ENCODE measurements at regions not wholly inside any gene's neighbourhood (a gene's known extent, or its start where the extent isn't known, plus 50 kb on each side); places are given as distances from the start of the nearest gene placed in this dataset.

DNA sequence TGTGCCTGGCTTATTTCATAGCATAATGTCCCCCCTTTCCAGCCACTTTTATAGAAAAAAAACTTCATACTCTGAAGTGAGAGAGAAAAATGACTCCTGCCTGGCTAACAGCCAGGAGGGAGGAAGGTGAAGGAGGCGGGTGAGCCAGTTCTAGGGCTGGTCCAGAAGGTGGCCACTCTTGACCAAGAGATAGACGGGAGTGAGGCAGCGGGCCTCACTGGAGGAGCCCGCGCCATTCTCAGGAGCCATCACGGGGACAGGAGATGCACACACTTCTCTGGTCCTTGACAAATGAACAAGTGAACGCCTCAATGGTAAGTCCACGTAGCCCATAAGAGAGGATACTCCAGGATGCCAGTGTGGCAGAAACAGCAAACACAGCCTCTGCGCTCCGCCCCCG, 231.4 kb downstream of the UQCRFS1 start (continued):
- TF ChIP-seq HMGXB4 (CRISPR knock-in tag; IDR thresholded peaks at IDR 0.05; ENCODE audit: borderline replicate concordance): no peak
- no peak for TF ChIP-seq POLR2A (IDR thresholded peaks at IDR 0.05; ENCODE audit: low read length)

GRCh38 chr19:28980236-28980868, 232.6 kb downstream of the UQCRFS1 start:
- Histone ChIP-seq H3K4me3 (no peak overlapping the region), H3K9me3 (0 out of 3 replicates have a peak, but pooled peaks cover 2% of the 10 kb centered on the region), H3K4me1 (no peaks in the 10 kb centered on the region), H3K27ac (no peak overlapping the region), H3K4me2 (no peak overlapping the region)
- TF ChIP-seq, protein P1, sequence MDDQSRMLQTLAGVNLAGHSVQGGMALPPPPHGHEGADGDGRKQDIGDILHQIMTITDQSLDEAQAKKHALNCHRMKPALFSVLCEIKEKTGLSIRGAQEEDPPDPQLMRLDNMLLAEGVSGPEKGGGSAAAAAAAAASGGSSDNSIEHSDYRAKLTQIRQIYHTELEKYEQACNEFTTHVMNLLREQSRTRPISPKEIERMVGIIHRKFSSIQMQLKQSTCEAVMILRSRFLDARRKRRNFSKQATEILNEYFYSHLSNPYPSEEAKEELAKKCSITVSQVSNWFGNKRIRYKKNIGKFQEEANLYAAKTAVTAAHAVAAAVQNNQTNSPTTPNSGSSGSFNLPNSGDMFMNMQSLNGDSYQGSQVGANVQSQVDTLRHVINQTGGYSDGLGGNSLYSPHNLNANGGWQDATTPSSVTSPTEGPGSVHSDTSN (IDR thresholded peaks at IDR 0.05): no peak
- TF ChIP-seq MAZ (IDR thresholded peaks at IDR 0.05; ENCODE audit: borderline replicate concordance, low read depth, low read length) (no peak), ATOH8 (CRISPR knock-in tag; IDR thresholded peaks at IDR 0.05; ENCODE audit: low read depth) (no peak), EP300 (IDR thresholded peaks at IDR 0.05) (no peak), ZFP36 (IDR thresholded peaks at IDR 0.05; ENCODE audit: borderline replicate concordance, partially characterized antibody) (no peak), ZNF302 (CRISPR knock-in tag; IDR thresholded peaks at IDR 0.05) (no peak), PHF8 (IDR thresholded peaks at IDR 0.05; ENCODE audit: borderline replicate concordance, low read depth) (no peak)
- TF ChIP-seq, protein P2, sequence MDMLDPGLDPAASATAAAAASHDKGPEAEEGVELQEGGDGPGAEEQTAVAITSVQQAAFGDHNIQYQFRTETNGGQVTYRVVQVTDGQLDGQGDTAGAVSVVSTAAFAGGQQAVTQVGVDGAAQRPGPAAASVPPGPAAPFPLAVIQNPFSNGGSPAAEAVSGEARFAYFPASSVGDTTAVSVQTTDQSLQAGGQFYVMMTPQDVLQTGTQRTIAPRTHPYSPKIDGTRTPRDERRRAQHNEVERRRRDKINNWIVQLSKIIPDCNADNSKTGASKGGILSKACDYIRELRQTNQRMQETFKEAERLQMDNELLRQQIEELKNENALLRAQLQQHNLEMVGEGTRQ (IDR thresholded peaks at IDR 0.05): no peak
- peak in 1 of 2 experiments; percentile 63; a peak in 3 of 6 replicates for ATAC-seq
- FAIRE-seq: no peak
- CTCF ChIA-PET: no interaction called here
- peak in 1 of 2 experiments; percentile 20 for DNase-seq (ENCODE audit: low read depth in 1 of 2, low spot score in 1 of 2)
- 6% methylated on average over 7 of the region's 7 CpGs for WGBS (ENCODE audit: missing lambda C conversion rate)
- POLR2A ChIA-PET: no interaction called here

- H3K4me3 ChIP-seq: no peak overlapping the region
- no peak overlapping the region for H3K4me2 ChIP-seq
- H3K4me1 ChIP-seq: no peaks in the 10 kb centered on the region
- WGBS (ENCODE audit: missing lambda C conversion rate): 21% methylated on average over 5 of the region's 5 CpGs
- ATAC-seq (peak in 1 of 2 experiments; percentile 71; a peak in 3 of 6 replicates), DNase-seq (ENCODE audit: low read depth in 1 of 2, low spot score in 1 of 2) (no peak), FAIRE-seq (no peak)
- H3K27ac ChIP-seq: no peak overlapping the region
- H3K9me3 ChIP-seq: 0 out of 3 replicates have a peak, but pooled peaks cover 5% of the 10 kb centered on the region
- POLR2A ChIA-PET: no interaction called here
- CTCF ChIA-PET: no interaction called here
- TF ChIP-seq HMGXB4 (CRISPR knock-in tag; IDR thresholded peaks at IDR 0.05; ENCODE audit: borderline replicate concordance): no peak
- TF ChIP-seq CBX8 (IDR thresholded peaks at IDR 0.05): no peak
- TF ChIP-seq, protein P3, sequence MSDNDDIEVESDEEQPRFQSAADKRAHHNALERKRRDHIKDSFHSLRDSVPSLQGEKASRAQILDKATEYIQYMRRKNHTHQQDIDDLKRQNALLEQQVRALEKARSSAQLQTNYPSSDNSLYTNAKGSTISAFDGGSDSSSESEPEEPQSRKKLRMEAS (IDR thresholded peaks at IDR 0.05): no peak
- no peak for TF ChIP-seq CBX2 (IDR thresholded peaks at IDR 0.05; ENCODE audit: borderline replicate concordance, low read depth)
- TF ChIP-seq EP300 (IDR thresholded peaks at IDR 0.05): no peak
- TF ChIP-seq, protein P4, sequence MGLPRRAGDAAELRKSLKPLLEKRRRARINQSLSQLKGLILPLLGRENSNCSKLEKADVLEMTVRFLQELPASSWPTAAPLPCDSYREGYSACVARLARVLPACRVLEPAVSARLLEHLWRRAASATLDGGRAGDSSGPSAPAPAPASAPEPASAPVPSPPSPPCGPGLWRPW (IDR thresholded peaks at IDR 0.05): no peak
- TF ChIP-seq HOXB5 (CRISPR knock-in tag; IDR thresholded peaks at IDR 0.05): no peak
- no peak for TF ChIP-seq NPAS2 (CRISPR knock-in tag; IDR thresholded peaks at IDR 0.05; ENCODE audit: borderline replicate concordance)
- TF ChIP-seq, protein P5, sequence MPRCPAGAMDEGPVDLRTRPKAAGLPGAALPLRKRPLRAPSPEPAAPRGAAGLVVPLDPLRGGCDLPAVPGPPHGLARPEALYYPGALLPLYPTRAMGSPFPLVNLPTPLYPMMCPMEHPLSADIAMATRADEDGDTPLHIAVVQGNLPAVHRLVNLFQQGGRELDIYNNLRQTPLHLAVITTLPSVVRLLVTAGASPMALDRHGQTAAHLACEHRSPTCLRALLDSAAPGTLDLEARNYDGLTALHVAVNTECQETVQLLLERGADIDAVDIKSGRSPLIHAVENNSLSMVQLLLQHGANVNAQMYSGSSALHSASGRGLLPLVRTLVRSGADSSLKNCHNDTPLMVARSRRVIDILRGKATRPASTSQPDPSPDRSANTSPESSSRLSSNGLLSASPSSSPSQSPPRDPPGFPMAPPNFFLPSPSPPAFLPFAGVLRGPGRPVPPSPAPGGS (IDR thresholded peaks at IDR 0.05): no peak
- no peak for TF ChIP-seq EHMT2 (IDR thresholded peaks at IDR 0.05; ENCODE audit: low read depth)
- no peak for TF ChIP-seq RFX5 (IDR thresholded peaks at IDR 0.05)
- TF ChIP-seq ZC3H11A (IDR thresholded peaks at IDR 0.05): no peak
- no peak for TF ChIP-seq JUNB (IDR thresholded peaks at IDR 0.05)
- TF ChIP-seq HOXB13 (CRISPR knock-in tag; IDR thresholded peaks at IDR 0.05; ENCODE audit: low read depth): no peak
- TF ChIP-seq, protein P1 (IDR thresholded peaks at IDR 0.05): no peak
- no peak for TF ChIP-seq TFCP2L1 (CRISPR knock-in tag; IDR thresholded peaks at IDR 0.05)
Measured at GRCh38 chr19:28977826-28978225, 235.1 kb downstream of the UQCRFS1 start.

Measured in A549 (cell line).